ENCODE measurements at regions not wholly inside any gene's neighbourhood (a gene's known extent, or its start where the extent isn't known, plus 50 kb on each side); places are given as distances from the start of the nearest gene placed in this dataset.

- H3K27me3 Mint-ChIP-seq, result no peaks in the 10 kb centered on the region
Observed at GRCh38 chr12:83634726-83635267, 948.1 kb downstream of the TMTC2 start.

GRCh38 chr12:83630526-83630925 lies 943.8 kb downstream of the TMTC2 start:
- H3K4me1 Mint-ChIP-seq (ENCODE audit: unreplicated experiment), result no peaks in the 10 kb centered on the region
- no peaks in the 10 kb centered on the region for H3K27me3 Mint-ChIP-seq
- H3K27ac Mint-ChIP-seq, result no peak overlapping the region
- no peak overlapping the region for H3K4me3 Mint-ChIP-seq
- TF ChIP-seq CTCF (conservative IDR thresholded peaks at IDR 0.05), result no peak
- H3K36me3 Mint-ChIP-seq, result no peaks in the 10 kb centered on the region
- H3K9me3 Mint-ChIP-seq, result no peaks in the 10 kb centered on the region
- no peak for DNase-seq (ENCODE audit: extremely low spot score, unreplicated experiment)

More at GRCh38 chr12:83634726-83635267, 948.1 kb downstream of the TMTC2 start:
- no peak for DNase-seq (ENCODE audit: extremely low spot score, unreplicated experiment)
- no peaks in the 10 kb centered on the region for H3K4me1 Mint-ChIP-seq (ENCODE audit: unreplicated experiment)
- no peak for TF ChIP-seq CTCF (conservative IDR thresholded peaks at IDR 0.05)
- H3K27ac Mint-ChIP-seq, result no peak overlapping the region
- no peaks in the 10 kb centered on the region for H3K9me3 Mint-ChIP-seq
- H3K36me3 Mint-ChIP-seq, result no peaks in the 10 kb centered on the region
- no peak overlapping the region for H3K4me3 Mint-ChIP-seq

GRCh38 chr12:83629931-83630330 lies 943.2 kb downstream of the TMTC2 start:
- H3K4me3 Mint-ChIP-seq, result no peak overlapping the region
- H3K36me3 Mint-ChIP-seq, result no peaks in the 10 kb centered on the region
- H3K27ac Mint-ChIP-seq, result no peak overlapping the region
- no peak for TF ChIP-seq CTCF (conservative IDR thresholded peaks at IDR 0.05)
- no peaks in the 10 kb centered on the region for H3K9me3 Mint-ChIP-seq
- DNase-seq (ENCODE audit: extremely low spot score, unreplicated experiment), result no peak
- H3K27me3 Mint-ChIP-seq, result no peaks in the 10 kb centered on the region
- no peaks in the 10 kb centered on the region for H3K4me1 Mint-ChIP-seq (ENCODE audit: unreplicated experiment)

GRCh38 chr12:83622205-83622604 lies 935.5 kb downstream of the TMTC2 start:
- TF ChIP-seq CTCF (conservative IDR thresholded peaks at IDR 0.05), result no peak
- no peak for DNase-seq (ENCODE audit: extremely low spot score, unreplicated experiment)
- Mint-ChIP-seq H3K9me3 (peaks cover 5% of the 10 kb centered on the region), H3K4me1 (ENCODE audit: unreplicated experiment) (no peaks in the 10 kb centered on the region), H3K27me3 (no peaks in the 10 kb centered on the region), H3K27ac (no peak overlapping the region), H3K4me3 (no peak overlapping the region), H3K36me3 (no peaks in the 10 kb centered on the region)

GRCh38 chr12:83619973-83620372 lies 933.3 kb downstream of the TMTC2 start:
- Mint-ChIP-seq H3K27ac (no peak overlapping the region), H3K36me3 (no peaks in the 10 kb centered on the region), H3K4me1 (ENCODE audit: unreplicated experiment) (no peaks in the 10 kb centered on the region), H3K4me3 (no peak overlapping the region), H3K9me3 (peaks cover 8% of the 10 kb centered on the region), H3K27me3 (no peaks in the 10 kb centered on the region)
- DNase-seq (ENCODE audit: extremely low spot score, unreplicated experiment), result no peak
- no peak for TF ChIP-seq CTCF (conservative IDR thresholded peaks at IDR 0.05)

GRCh38 chr12:83615152-83615551 lies 928.4 kb downstream of the TMTC2 start:
- no peak overlapping the region for H3K27ac Mint-ChIP-seq
- TF ChIP-seq CTCF (conservative IDR thresholded peaks at IDR 0.05), result no peak
- H3K4me1 Mint-ChIP-seq (ENCODE audit: unreplicated experiment), result no peaks in the 10 kb centered on the region

More at GRCh38 chr12:83615152-83615551, 928.4 kb downstream of the TMTC2 start:
- no peak for DNase-seq (ENCODE audit: extremely low spot score, unreplicated experiment)
- H3K27me3 Mint-ChIP-seq, result no peaks in the 10 kb centered on the region
- no peaks in the 10 kb centered on the region for H3K36me3 Mint-ChIP-seq
- no peak overlapping the region for H3K4me3 Mint-ChIP-seq
- peaks cover 17% of the 10 kb centered on the region for H3K9me3 Mint-ChIP-seq

Data from type B pancreatic cell (in vitro differentiated cells).